ENCODE measurements at regions not wholly inside any gene's neighbourhood (a gene's known extent, or its start where the extent isn't known, plus 50 kb on each side); places are given as distances from the start of the nearest gene placed in this dataset.

DNA sequence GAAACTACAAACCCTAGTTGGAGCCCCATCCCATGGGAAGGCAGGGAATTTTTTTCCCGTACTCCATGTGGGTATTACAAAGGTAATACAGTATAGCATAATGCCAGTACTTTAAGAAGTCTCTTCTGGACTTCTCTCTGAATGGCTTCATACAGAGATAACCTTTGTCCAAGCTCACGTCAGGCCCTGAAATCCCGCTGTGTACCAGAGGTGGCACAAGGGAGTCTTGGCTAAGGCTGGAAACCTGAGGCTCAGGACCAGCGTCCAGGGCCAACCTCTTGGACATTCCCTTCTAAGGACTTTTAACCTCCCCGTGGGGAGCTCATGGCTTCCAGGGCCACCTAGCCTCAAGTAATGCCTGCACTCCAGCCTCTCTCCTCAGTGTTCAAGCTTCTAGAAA lies 338.9 kb upstream of the FAM241A start (continued):
- TF ChIP-seq ZNF23 (CRISPR knock-in tag; IDR thresholded peaks at IDR 0.05) (no peak), CCNT2 (IDR thresholded peaks at IDR 0.05; ENCODE audit: borderline replicate concordance, extremely low read depth, insufficient read length, low read depth, low read length) (no peak), PHB2 (IDR thresholded peaks at IDR 0.05; ENCODE audit: low read depth) (no peak), CREB3 (tag; conservative IDR thresholded peaks at IDR 0.05; ENCODE audit: low read depth) (no peak), MXD1 (CRISPR knock-in tag; IDR thresholded peaks at IDR 0.05; ENCODE audit: borderline replicate concordance, poor library complexity, severe bottlenecking) (no peak), GATA2 (CRISPR knock-in tag; IDR thresholded peaks at IDR 0.05) (no peak), SIN3A (IDR thresholded peaks at IDR 0.05; ENCODE audit: borderline replicate concordance in 2 of 2, control insufficient read depth in 1 of 2, low read depth in 2 of 2, low read length in 2 of 2) (no peak), FOXK2 (conservative IDR thresholded peaks at IDR 0.05 in 1 of 2, IDR thresholded peaks at IDR 0.05 in 1 of 2; ENCODE audit: low read depth in 2 of 2) (no peak), CC2D1A (IDR thresholded peaks at IDR 0.05) (no peak)
- TF ChIP-seq, protein P1, sequence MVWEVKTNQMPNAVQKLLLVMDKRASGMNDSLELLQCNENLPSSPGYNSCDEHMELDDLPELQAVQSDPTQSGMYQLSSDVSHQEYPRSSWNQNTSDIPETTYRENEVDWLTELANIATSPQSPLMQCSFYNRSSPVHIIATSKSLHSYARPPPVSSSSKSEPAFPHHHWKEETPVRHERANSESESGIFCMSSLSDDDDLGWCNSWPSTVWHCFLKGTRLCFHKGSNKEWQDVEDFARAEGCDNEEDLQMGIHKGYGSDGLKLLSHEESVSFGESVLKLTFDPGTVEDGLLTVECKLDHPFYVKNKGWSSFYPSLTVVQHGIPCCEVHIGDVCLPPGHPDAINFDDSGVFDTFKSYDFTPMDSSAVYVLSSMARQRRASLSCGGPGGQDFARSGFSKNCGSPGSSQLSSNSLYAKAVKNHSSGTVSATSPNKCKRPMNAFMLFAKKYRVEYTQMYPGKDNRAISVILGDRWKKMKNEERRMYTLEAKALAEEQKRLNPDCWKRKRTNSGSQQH (CRISPR knock-in tag; IDR thresholded peaks at IDR 0.05), result no peak
